ENCODE measurements at regions not wholly inside any gene's neighbourhood (a gene's known extent, or its start where the extent isn't known, plus 50 kb on each side); places are given as distances from the start of the nearest gene placed in this dataset.

DNA sequence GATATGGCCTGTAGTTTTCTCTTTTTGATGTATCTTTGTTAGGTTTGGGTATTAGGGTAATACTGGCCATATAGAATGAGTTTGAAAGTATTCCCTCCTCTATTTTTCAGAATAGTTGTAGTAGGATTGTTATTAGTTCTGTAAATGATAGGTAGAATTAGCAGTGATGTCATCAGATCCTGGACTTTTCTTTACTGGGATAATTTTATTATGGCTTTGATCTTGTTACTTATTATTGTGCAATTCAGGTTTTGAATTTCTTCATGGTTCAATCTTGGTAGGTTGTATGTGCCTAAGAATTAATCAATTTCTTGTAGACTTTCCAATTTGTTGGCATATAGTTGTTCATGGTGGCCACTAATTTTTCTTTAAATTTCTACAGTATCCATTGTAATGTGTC lies 916.6 kb downstream of the CCDC85A start:
- no peak for TF ChIP-seq CTCF (IDR thresholded peaks at IDR 0.05)
- TF ChIP-seq EZH2phosphoT487 (IDR thresholded peaks at IDR 0.05), result no peak
- TF ChIP-seq EZH2 (IDR thresholded peaks at IDR 0.05), result no peak
